SIG-M5 treated with dmso at 0.1 percent for 504 hours (cell line): ENCODE measurements at regions not wholly inside any gene's neighbourhood (a gene's known extent, or its start where the extent isn't known, plus 50 kb on each side); places are given as distances from the start of the nearest gene placed in this dataset.

Experiments used
- DNase-seq: peaks from one replicate; lab custom pipeline; 2025; ENCODE audit not compliant: unreplicated experiment; lab: John Stamatoyannopoulos, UW

- no peak for DNase-seq
Observed at GRCh38 chr13:70203661-70204229, 95.5 kb upstream of the KLHL1 start.

GRCh38 chr13:70191034-70191433 is 82.8 kb upstream of the KLHL1 start:
- no peak for DNase-seq

- no peak for DNase-seq
Observed at GRCh38 chr13:70189981-70190380, 81.7 kb upstream of the KLHL1 start.

- no peak for DNase-seq
Observed at GRCh38 chr13:70188567-70188966, 80.3 kb upstream of the KLHL1 start.

GRCh38 chr13:70183041-70183440 is 74.8 kb upstream of the KLHL1 start:
- no peak for DNase-seq
